Left renal pelvis (tissue), 4 donors: ENCODE measurements at regions not wholly inside any gene's neighbourhood (a gene's known extent, or its start where the extent isn't known, plus 50 kb on each side); places are given as distances from the start of the nearest gene placed in this dataset.
"Not testable (repeated sequence)": the region's sequence is repeated elsewhere in the genome, so short reads cannot be mapped to it uniquely, and the experiment has no call there.

Experiments used
- DNase-seq, 4 donors: peaks; one replicate each; pipeline ENCODE4 v3.0.0-alpha.2; 2013; ENCODE audit warnings: low read depth in 4 of 4, low spot score in 3 of 4

DNA sequence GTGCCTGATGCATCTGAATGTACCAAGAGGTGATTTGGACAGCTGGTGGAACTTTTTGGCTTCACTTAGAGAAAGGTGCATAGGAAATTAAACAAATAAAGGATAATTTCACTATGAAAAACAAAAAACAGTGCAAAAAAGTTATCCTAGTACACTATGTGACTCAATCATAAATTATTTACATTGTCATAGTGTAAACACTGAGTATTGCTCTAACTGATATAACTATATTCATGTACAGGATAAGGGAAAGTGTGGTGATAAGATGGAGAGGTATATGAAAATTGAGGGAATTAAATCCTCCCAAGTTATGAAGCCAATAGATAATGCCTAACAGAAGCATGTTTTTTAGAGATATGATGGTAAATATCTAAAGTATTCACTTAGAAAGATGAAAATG, 50.2 kb upstream of the CPNE4 start:
- DNase-seq: no peak

DNA sequence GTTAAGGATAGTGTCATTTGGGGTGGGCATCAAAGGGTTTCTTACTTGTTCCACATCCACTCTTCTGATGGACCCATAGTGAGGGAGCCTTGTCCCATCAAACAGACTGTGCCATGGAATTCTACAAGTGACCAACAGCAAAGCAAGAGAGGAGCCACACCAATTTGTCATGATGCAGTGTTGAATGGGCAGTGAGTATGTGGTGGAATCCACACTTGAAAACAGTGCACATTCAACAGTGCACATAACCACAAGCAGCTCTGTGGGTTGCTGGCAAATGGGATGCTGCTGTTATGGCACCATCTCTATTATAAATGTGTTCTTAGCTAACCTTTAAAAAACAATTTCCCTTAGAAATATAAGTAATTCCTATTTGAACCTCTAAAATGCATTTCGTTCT, 52.5 kb upstream of the CPNE4 start:
- DNase-seq: no peak

DNA sequence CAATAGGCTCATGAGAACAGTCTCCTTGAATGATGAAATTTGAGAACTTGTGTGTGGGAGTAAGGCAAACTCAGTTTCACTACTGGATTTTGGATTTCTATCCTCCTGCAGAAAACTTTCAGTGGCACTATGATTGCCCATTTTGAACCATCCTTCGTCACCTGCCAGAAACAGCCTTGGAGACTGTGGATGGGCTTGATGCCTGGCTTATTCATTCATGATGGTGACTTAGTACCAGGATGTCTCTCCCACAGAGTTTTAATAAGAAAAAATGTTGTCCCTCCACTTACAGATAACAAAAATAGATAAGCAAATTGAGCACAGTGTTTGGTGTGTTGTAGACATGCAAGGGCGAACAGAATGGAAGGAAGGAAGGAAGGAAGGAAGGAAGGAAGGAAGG, 53.5 kb upstream of the CPNE4 start:
- DNase-seq: no peak

DNA sequence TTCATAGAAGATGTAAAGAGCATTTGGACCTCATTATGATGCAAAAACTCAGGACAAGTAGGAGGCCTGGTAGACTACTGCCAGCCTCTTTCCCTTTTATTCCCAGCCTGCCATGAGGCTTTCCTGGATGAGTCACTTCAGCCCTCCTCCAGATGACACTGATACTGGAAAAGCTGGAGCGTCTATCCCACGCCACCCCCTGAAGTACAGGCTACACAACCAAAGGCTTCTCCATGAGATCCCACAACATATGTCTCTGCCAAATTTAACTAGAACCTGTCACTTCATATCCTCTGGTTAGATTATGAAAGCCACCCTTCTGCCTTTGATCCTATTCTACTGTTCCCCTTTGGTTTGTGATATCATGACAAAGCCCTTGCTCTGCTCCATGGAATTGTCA, 56.1 kb upstream of the CPNE4 start:
- no peak for DNase-seq

DNA sequence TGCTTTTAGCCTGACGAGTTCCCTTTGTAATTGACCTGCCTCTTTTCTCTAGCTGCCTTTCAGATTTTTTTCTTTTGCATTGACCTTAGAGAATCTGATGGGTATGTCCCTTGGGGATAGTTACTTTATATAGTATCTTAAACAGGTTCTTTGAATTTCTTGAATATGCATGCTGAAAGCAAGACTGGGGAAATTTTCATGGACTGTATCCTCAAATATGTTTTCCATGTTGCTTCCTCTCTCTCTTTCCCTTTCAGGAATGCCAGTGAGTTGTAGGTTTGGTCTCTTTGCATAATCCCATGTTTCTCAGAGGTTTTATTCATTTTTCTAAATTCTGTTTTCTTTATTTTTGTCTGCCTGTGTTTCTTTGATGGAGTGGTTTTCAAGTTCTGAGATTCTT, 81.8 kb upstream of the CPNE4 start:
- DNase-seq: no peak

DNA sequence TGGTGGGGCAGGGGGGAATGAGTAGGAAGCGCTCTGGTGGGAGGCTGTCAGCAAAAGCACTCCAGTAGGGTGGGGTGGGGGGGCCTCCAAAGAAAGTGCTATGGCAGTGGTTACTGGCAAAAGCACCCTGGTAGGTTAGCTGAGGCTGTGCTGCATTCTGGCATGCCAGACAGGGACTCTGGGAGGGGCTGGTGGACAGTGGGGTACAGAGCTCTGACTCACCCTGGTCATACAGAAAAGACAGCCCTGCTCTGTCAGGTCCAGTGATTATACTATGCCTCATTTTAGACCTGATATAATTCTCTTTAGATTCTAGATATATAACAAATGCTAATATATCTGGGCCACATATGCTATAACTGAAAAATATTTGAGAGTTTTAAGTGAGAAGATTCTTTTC, 82.8 kb upstream of the CPNE4 start:
- no peak for DNase-seq

DNA sequence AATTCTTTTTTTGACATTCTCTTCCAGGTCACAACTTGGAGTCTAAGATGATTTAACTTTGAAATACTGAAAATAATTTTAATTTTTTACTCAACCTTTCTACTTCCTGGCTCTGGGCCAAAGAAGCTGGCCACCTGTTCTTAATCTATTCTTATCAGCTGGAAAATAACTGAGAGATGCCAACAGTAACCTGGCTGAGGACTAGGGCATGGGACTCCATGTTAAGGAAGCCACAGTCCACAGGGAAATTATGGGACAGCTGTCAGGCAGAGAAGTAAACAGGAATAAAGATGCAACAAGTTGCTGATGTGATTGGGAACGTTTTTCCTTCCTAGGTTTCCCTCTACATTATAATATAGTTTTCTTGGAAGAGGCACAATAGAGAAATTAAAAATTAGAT, 84.7 kb upstream of the CPNE4 start:
- no peak for DNase-seq

DNA sequence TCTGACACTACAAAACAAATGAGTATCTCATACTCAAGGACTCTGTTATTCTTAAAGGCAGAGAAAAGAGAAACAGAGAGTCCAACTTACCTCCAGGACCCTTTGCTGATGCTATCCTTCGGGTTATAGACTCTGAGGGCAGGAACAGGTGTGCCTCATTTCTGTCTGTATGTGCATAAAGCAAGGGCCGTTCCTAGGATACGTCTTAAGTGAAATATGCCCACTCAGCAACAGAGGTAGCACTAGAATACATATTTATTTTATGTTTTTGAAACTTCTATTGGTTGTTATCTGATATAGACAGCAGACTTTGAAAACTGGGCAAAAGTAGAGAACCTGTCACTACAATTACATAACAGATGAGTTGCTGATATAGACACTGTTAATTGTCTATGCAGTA, 89.3 kb upstream of the CPNE4 start:
- DNase-seq: no peak

DNA sequence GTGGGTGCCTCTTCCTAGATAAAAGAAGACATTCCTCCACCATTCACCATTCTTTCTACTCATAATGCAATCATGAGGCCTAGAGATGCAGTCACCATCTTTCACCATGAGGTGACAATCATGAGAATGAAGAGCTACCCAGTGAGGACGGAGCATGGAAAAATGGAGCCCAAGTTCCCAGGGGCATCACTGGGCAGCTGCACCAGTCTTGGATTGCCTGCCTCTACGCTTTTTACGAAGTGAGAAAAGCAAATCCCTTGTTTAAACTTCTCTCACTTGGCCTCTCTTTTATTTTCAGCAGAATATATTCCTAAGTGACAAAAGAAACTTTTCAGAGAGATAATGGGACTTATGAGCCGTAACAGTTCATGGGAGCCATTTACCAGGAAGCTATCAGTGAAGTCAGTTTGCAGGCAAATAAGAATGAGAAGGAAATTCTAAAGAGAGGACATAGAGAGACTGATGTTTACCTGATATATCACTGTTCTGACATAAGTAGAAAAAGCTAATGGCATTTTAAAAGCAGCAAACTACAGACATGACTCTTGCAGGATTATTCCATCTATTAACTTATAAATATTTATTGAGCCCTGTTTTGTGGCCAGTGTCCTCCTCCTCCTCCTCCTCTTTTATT, 90.0 kb upstream of the CPNE4 start:
- no peak for DNase-seq

DNA sequence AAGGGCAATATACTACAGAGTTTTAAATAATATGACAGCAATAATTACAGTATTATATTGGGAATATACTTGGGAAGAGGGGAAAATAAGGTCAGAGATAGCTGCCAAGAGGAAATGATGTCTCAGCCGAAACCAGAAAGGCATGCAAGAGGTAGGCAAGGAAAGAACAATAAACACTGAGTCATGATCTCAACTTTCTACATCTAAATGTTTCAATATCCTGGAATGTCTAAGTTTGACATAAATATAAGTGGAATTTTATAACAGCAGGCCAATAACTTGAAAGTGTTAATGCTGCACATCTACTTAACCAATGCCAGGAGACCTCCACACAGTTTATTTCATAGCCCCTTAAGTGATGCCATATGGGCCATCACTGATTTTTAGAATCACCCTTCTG, 99.8 kb upstream of the CPNE4 start:
- no peak for DNase-seq

DNA sequence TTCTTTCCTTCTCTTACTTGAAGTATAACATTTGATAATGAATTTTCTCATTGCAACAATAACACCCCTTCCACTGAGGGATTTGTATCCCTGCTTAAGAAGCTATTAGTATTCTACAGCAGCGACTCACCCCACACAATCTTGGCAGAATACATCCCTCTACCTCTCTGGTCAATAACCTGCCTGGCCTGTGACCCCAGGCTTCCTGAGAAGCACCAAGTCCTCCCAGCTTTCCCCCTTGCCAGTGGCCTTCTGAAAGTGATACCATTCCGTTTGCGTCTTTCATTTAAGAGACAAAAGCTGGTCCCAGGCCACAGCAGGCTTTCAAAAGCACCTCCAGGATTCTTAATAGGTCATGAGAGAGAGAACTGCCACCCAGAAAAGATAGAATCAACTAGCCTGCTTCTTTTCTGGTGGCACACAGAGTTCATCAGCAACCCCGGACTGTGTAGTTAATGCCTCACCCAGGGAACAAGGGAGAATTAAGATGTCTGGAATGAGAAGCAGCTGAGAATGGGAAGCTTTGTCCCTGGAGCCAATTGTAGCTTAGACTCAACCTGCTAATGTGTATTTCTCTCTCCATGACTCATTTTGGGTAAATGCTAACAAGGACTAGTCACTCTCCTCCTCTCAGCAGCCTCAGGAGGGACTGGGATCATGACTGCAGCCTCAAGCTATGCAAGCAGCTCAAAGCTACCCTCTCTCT, 101.0 kb upstream of the CPNE4 start:
- no peak for DNase-seq

DNA sequence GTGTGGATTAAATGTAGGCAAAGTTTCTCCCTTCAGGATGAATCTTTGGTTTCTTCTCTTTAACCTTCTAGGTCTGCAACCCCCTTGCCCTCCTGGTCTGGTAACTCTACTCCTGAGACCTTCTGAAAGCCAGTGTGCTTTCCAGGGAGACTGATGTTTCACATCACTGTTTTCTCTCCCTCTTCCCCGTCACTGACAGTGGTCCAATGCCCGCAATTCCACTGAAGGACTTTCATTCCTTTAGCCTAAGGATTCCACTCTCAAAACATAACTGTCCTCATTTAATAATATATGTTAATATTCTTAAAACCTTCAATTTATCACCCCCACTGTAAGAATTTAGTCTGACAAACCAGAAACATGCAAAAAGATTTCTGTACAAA, 101.5 kb upstream of the CPNE4 start:
- no peak for DNase-seq

DNA sequence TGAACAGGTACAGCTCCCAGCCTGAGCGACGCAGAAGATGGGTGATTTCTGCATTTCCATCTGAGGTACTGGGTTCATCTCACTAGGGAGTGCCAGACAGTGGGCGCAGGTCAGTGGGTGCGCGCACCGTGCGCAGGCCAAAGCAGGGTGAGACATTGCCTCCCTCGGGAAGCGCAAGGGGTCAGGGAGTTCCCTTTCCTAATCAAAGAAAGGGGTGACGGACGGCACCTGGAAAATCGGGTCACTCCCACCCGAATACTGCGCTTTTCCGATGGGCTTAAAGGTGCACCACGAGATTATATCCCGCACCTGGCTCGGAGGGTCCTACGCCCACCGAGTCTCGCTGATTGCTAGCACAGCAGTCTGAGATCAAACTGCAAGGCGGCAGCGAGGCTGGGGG, 102.1 kb upstream of the CPNE4 start:
- DNase-seq: not testable (repeated sequence)

DNA sequence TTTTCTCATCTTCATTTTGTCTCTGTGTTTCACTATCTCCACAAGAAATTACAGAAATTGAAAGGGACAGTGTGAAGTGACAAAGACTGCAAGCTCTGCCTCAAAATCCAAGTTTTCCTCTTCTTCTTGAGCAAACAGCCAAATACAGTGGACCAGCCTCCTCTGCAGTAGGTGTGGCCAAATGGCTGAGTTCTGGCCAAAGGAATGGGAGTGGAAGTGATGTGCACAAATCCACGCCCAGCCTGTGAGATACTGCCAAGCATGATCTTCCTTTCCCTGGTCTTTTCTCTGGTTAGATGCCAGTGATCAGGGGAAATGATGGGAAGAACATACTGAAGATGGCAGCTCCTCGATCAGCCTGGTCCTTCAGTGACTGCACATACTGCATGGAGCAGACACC, 111.0 kb upstream of the CPNE4 start:
- no peak for DNase-seq

DNA sequence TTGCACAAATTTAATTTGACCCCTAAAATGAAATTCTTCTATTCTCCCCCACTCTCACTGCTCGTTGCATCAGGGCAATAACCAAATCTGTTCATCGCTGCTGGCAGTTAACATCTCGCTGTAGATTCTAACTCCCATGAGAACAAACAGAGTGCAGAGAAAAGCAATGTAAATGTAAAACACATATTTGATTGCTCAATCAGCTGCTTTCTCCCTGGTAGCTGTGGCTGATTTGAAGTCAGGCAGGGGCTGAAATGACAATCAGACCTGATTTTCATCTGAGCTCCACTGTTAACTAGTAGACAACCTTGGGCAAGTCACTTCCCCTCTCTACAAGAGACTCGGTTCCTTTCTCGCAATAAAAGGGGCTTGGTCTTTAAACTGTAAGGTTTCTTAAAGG, 119.8 kb upstream of the CPNE4 start:
- DNase-seq: no peak

DNA sequence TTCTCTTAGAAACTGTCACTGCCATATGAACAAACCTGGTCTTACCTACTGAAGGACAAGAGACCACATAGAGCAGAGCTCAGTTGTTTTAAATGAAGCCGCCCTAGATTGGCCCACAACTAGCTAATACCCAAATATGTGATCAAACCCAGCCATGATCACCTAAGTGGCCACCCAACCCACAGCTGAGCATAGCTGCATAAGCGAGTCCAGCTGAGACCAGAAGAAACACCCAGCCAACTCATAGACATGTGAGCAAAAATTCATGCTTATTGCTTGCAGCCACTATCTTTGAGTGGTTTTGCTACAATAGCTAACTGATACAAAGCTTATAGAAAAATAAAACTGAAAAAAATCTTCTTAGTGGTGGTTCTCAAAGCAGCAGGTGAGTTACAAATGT, 124.3 kb upstream of the CPNE4 start:
- no peak for DNase-seq

DNA sequence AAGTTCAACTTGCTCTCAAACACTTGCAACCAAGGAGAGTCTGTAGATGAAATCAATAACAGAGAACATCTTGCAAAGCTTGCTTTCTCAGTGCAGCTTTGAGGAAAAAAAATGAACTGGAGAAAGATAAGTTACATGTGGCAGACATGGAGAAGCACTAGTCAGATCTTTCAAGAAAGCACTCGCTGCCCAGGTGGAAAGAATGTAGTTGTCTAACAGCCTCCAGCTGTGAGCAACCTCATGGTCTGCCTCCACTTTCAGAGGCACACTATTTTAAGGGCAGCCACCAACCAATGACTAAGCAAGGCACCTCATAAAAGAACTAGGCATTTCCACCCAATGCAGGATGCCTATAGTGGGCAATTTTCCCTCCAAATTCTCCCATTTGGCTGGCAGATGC, 125.4 kb upstream of the CPNE4 start:
- no peak for DNase-seq

DNA sequence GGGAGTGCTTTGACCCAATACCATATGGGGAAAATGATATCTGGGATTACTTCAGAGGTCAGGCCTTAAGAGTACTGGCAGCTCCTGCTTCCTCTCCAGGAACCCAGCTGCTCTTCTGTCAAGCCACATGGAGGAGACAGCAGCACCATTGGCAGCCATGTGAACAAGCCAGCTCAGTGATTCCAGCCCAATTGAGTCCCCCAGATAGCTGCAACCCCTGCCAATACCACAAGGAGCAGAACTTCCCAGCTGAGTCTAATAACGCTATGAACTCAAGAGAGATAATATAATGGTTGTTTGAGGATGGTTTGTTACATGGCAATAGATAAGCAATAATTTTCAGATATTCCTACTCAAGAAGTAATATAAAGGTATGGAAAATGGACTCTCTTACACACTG, 126.8 kb upstream of the CPNE4 start:
- DNase-seq: no peak

DNA sequence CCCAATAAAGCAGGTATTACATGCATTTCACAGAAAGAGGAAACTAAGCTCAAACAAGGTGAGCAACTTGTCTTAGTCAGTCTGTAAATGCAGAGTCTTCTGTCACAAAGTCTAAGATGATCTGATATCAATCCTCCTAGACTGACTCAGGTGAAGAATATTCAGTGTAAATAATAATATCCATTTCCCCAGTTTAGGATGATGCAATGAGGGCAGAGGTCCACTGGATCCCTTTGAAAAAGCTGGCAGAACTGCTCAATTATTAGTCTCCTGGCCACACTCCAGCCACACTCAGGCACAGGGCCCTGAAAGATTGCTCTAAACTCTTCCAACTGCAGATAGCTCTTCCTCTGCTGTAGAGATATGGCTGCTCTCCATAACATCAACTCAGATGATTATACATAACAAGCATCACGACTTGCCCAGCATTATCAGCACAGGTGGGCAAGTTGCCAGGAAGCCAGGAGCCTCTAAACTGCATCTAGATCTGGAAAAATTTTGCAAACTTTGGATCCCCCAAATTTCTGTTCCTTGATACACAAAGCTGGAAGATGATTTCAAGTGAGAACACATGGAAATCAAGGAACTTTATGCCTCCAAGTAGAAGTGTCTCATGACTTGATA, 129.8 kb upstream of the CPNE4 start:
- no peak for DNase-seq

DNA sequence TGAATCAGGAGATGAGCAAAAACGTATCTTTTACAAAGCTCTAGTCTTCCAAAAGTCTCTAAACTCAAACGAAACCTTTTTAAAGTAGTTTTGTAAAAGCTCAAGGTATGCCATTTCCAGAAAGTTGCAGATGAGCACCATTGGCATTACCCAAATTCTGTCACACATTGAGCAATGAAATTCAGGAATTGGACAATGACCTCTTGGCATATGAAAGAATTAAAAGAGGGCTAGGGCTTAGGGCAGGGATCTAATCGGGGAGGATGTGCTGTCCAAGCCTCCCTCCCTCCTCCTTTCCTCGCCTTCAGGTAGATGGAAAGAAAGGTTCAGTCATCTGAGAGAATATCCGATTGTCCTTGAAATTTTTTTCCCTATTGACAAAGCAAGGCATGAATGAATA, 133.1 kb upstream of the CPNE4 start:
- DNase-seq: no peak

DNA sequence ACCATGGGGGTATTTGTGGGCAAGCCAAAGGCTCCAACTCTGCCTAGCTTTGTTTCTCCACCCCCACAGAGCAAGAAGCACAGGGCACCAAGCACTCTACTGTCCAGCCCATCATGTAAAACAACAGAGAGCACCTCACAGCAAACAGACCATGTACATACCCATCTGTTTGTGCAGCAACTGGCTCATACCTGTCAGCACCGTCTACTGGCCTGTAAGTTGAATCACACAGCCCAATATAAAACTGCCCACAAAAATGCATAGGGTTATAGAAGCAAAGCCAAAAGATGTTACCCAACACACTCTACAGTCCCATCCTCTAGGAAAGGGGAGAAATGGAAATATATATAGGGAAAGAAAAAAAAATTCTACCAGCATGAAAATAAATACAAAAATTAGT, 139.7 kb upstream of the CPNE4 start:
- DNase-seq: no peak

DNA sequence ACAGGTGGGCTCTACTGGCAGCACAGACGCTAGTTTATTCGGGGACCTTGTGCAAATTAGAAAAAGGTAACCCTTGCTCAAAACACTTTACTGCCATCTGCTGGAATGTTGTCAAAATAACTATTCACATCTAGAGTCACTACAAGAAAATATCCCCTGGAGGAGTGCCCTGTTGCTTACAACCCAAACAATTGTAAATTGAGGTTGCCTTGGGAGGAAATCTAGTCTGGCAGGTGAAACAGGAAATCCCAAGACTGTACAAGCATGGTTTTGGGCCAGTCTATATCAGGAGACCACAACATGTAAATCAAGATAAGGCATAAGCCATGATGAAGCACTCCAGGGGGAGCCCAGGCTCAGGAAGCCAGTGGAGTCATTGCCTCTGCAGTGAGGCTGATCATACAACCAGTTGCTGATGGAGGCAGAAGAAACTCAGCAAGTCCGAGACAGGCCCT, 136.8 kb upstream of the ACP3 start:
- DNase-seq: peak; percentile 12 to 41 (median 25)
